SK-N-SH (cell line): ENCODE measurements at regions not wholly inside any gene's neighbourhood (a gene's known extent, or its start where the extent isn't known, plus 50 kb on each side); places are given as distances from the start of the nearest gene placed in this dataset.

ENCODE experiments used
- CTCF ChIA-PET: fragments of 300-600, 350-600 bp; formaldehyde crosslinking; extraction: SDS; loops from one replicate; lab custom pipeline; 2021; lab: Yijun Ruan, JAX
- POLR2A ChIA-PET: fragments of 350-600 bp; sonication (Branson Sonifier 250); formaldehyde crosslinking; extraction: SDS; loops from one replicate; lab custom pipeline; 2020; ENCODE audit warnings: antibody characterized with exemption, inconsistent platforms; lab: Yijun Ruan, JAX
- DNase-seq: peaks from one replicate; pipeline ENCODE4 v3.0.0; 2012
- H2AFZ ChIP-seq: fragments of 200-600 bp; sonication (generic); 2 replicates; pipeline ENCODE4 v1.8.1; 2016; ENCODE audit warnings: antibody characterized with exemption, mild to moderate bottlenecking, low read depth
- H3F3A ChIP-seq: fragments of 200-600 bp; sonication (generic); replicated peaks from 2 replicates; pipeline ENCODE3; 2016; ENCODE audit warnings: antibody characterized with exemption, mild to moderate bottlenecking; ENCODE audit not compliant: insufficient read depth
- H3K27ac ChIP-seq, 2 experiments: fragments of 200-500 bp in 1 of 2; fragments of 200-600 bp in 1 of 2; sonication (Bioruptor generic) in 1 of 2; sonication (generic), shearing (Covaris generic) in 1 of 2; 2 replicates each; pipeline versions ENCODE4 v1.5.1 to v1.6.1; 2014 to 2016; ENCODE audit warnings: low read depth in 2 of 2, inconsistent platforms in 1 of 2, low read length in 1 of 2, mild to moderate bottlenecking in 1 of 2, mixed read lengths in 1 of 2
- H3K27me3 ChIP-seq: fragments of 200-600 bp; sonication (generic), shearing (Covaris generic); 2 replicates; pipeline ENCODE4 v1.6.1; 2016; ENCODE audit warnings: mixed run types; ENCODE audit not compliant: insufficient read depth
- H3K36me3 ChIP-seq, 2 experiments: fragments of 200-500 bp in 1 of 2; fragments of 200-600 bp in 1 of 2; sonication (Bioruptor generic) in 1 of 2; sonication (generic) in 1 of 2; replicated peaks in 1 of 2; 2 replicates each; pipeline versions ENCODE3 to v1.5.1; 2014 to 2016; ENCODE audit warnings: low read length in 1 of 2, mild to moderate bottlenecking in 1 of 2; ENCODE audit not compliant: insufficient read depth in 2 of 2, control insufficient read depth in 1 of 2
- H3K4me1 ChIP-seq, 2 experiments: fragments of 200-500 bp in 1 of 2; fragments of 200-600 bp in 1 of 2; sonication (Bioruptor generic) in 1 of 2; sonication (generic), shearing (Covaris generic) in 1 of 2; 2 replicates each; pipeline versions ENCODE4 v1.5.1 to v1.6.1; 2014 to 2016; ENCODE audit warnings: low read depth in 1 of 2, low read length in 1 of 2, mixed run types in 1 of 2; ENCODE audit not compliant: insufficient read depth in 2 of 2, control insufficient read depth in 1 of 2
- H3K4me2 ChIP-seq: fragments of 200-600 bp; sonication (generic), shearing (Covaris generic); 2 replicates; pipeline ENCODE4 v1.6.1; 2017; ENCODE audit warnings: mixed run types
- H3K4me3 ChIP-seq, 2 experiments: fragments of 200-500 bp in 1 of 2; fragments of 200-600 bp in 1 of 2; sonication (Bioruptor generic) in 1 of 2; sonication (generic), shearing (Covaris generic) in 1 of 2; 2 replicates each; pipeline versions ENCODE4 v1.5.1 to v1.8.1; 2014 to 2016; ENCODE audit warnings: low read depth in 2 of 2, inconsistent platforms in 1 of 2, low read length in 1 of 2, mild to moderate bottlenecking in 1 of 2, mixed read lengths in 1 of 2, moderate library complexity in 1 of 2
- H3K79me2 ChIP-seq: fragments of 200-600 bp; sonication (generic); 2 replicates; pipeline ENCODE4 v1.8.1; 2017; ENCODE audit warnings: mild to moderate bottlenecking; ENCODE audit not compliant: insufficient read depth
- H3K9ac ChIP-seq: fragments of 200-600 bp; sonication (generic); 2 replicates; pipeline ENCODE4 v1.6.1; 2017; ENCODE audit warnings: mixed run types
- H3K9me2 ChIP-seq: fragments of 200-600 bp; sonication (generic); 2 replicates; pipeline ENCODE4 v1.6.1; 2017; ENCODE audit warnings: mixed run types
- H3K9me3 ChIP-seq: fragments of 200-600 bp; sonication (generic); 2 replicates; pipeline ENCODE4 v1.6.1; 2017; ENCODE audit warnings: mixed run types, mild to moderate bottlenecking, moderate library complexity
- H4K20me1 ChIP-seq: fragments of 200-600 bp; sonication (generic); 2 replicates; pipeline ENCODE4 v1.6.1; 2017; ENCODE audit warnings: mild to moderate bottlenecking, mixed run types; ENCODE audit not compliant: insufficient read depth
- CHD2 ChIP-seq: fragments of 150-350 bp; IDR thresholded peaks from 2 replicates; pipeline ENCODE4 v1.6.1; 2018; ENCODE audit warnings: low read length; ENCODE audit not compliant: partially characterized antibody
- ELF1 ChIP-seq: IDR thresholded peaks from 2 replicates; pipeline ENCODE4 v1.4.0; 2012
- FOSL2 ChIP-seq: IDR thresholded peaks from 2 replicates; pipeline ENCODE4 v1.4.0; 2012; ENCODE audit warnings: low read depth, mild to moderate bottlenecking, moderate library complexity, borderline replicate concordance
- FOXJ3 ChIP-seq: sonication (generic); formaldehyde crosslinking; IDR thresholded peaks from 2 replicates; pipeline ENCODE4 v1.5.1; 2020; ENCODE audit warnings: mild to moderate bottlenecking, missing genetic modification reagents
- GABPA ChIP-seq: IDR thresholded peaks from 2 replicates; pipeline ENCODE4 v1.4.0; 2012; ENCODE audit warnings: low read depth, mild to moderate bottlenecking
- MEF2A ChIP-seq: IDR thresholded peaks from 2 replicates; pipeline ENCODE4 v1.4.0; 2012; ENCODE audit warnings: low read depth, borderline replicate concordance
- MXI1 ChIP-seq: IDR thresholded peaks from 2 replicates; pipeline ENCODE4 v1.6.1; 2012; ENCODE audit warnings: mild to moderate bottlenecking, low read depth, low read length, improper control_type of control experiment
- RCOR1 ChIP-seq: fragments of 150-350 bp; IDR thresholded peaks from 2 replicates; pipeline ENCODE4 v1.6.1; 2017; ENCODE audit warnings: antibody characterized with exemption, low read length
- RXRA ChIP-seq: IDR thresholded peaks from 2 replicates; pipeline ENCODE4 v1.4.0; 2012; ENCODE audit warnings: low read depth, mild to moderate bottlenecking, borderline replicate concordance
- SMC3 ChIP-seq: IDR thresholded peaks from 2 replicates; pipeline ENCODE4 v1.6.1; 2012; ENCODE audit warnings: low read depth, low read length, improper control_type of control experiment
- TAF1 ChIP-seq: IDR thresholded peaks from 2 replicates; pipeline ENCODE4 v1.6.1; 2012; ENCODE audit warnings: low read depth, mild to moderate bottlenecking, low read length, moderate library complexity, borderline replicate concordance
- TEAD4 ChIP-seq: IDR thresholded peaks from 2 replicates; pipeline ENCODE4 v1.4.0; 2012; ENCODE audit warnings: mild to moderate bottlenecking, borderline replicate concordance; ENCODE audit not compliant: insufficient read depth
- YY1 ChIP-seq: IDR thresholded peaks from 2 replicates; pipeline ENCODE4 v1.4.0; 2012; ENCODE audit warnings: low read depth, mild to moderate bottlenecking
- WGBS: methylation state at CpG from one replicate; pipeline ENCODE4 v1.1.6; 2017; ENCODE audit warnings: low lambda C conversion rate; 5-methylcytosine and 5-hydroxymethylcytosine counted together
- TF ChIP-seq, protein P1 (sequence below): fragments of 150-350 bp; IDR thresholded peaks from 2 replicates; pipeline ENCODE4 v1.6.1; 2017; ENCODE audit warnings: antibody characterized with exemption, low read length, low read depth, borderline replicate concordance
- TF ChIP-seq, protein P2 (sequence below): fragments of 200-600 bp; sonication (generic); IDR thresholded peaks from 2 replicates; pipeline ENCODE4 v1.6.1; 2017; ENCODE audit warnings: antibody characterized with exemption, mild to moderate bottlenecking, moderate library complexity
- TF ChIP-seq, protein P3 (sequence below): IDR thresholded peaks from 2 replicates; pipeline ENCODE4; 2012
- TF ChIP-seq, protein P4 (sequence below): IDR thresholded peaks from 2 replicates; pipeline ENCODE4 v1.4.0; 2012; ENCODE audit warnings: low read depth, borderline replicate concordance

DNA sequence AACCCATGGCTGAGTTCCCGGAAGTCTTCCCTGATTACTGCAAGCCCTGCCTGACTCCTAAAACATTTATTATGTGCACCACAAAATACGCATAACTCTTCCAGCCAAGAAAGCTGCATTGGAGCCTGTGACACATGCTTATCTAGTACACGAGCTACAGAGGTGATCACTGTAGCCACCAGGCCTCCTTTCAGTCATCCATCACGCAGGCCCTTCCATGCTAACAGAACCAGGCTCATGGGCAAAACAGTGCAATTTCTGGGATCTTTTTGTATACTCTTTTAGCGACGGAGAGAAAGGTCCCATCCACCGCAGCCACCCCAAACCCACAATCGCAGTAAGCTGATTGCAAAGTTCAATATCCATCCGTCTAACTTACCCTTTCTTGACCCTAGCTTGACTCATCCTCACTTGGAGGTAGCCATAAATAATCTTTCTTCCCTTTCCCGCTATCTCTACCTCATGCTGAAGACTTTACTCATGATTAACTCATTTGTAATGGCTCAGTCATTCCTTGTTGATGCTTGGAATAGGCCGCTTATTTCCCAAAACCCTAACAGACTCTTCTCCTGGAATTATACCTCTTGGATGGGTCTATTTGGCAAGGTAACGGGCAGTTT lies 1203.5 kb downstream of the TYW1 start:
- H3K36me3 ChIP-seq: no peaks in the 10 kb centered on the region
- H3K9me3 ChIP-seq: no peaks in the 10 kb centered on the region
- H3F3A ChIP-seq: no peaks in the 10 kb centered on the region
- H3K9me2 ChIP-seq: no peaks in the 10 kb centered on the region
- CTCF ChIA-PET: interaction anchor here (0.5 to 1.4 kb wide), 2 partner anchors 673 to 822 kb away, joined by 3 to 4 read pairs; no protein-coding TSS in a partner anchor
- no peak overlapping the region for H3K27ac ChIP-seq
- no peak for DNase-seq
- no peak overlapping the region for H2AFZ ChIP-seq
- no peak overlapping the region for H3K4me2 ChIP-seq
- no peaks in the 10 kb centered on the region for H4K20me1 ChIP-seq
- no peak overlapping the region for H3K9ac ChIP-seq
- H3K27me3 ChIP-seq: no peaks in the 10 kb centered on the region
- no peaks in the 10 kb centered on the region for H3K79me2 ChIP-seq
- 55% methylated on average over 12 of the region's 12 CpGs for WGBS
- TF ChIP-seq RXRA (no peak), FOSL2 (no peak), MEF2A (no peak), YY1 (no peak), SMC3 (no peak), FOXJ3 (CRISPR knock-in tag) (no peak), TEAD4 (no peak)
- TF ChIP-seq, protein P1, sequence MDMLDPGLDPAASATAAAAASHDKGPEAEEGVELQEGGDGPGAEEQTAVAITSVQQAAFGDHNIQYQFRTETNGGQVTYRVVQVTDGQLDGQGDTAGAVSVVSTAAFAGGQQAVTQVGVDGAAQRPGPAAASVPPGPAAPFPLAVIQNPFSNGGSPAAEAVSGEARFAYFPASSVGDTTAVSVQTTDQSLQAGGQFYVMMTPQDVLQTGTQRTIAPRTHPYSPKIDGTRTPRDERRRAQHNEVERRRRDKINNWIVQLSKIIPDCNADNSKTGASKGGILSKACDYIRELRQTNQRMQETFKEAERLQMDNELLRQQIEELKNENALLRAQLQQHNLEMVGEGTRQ: no peak
- POLR2A ChIA-PET: no interaction called here
- no peaks in the 10 kb centered on the region for H3K4me1 ChIP-seq
- no peak overlapping the region for H3K4me3 ChIP-seq

DNA sequence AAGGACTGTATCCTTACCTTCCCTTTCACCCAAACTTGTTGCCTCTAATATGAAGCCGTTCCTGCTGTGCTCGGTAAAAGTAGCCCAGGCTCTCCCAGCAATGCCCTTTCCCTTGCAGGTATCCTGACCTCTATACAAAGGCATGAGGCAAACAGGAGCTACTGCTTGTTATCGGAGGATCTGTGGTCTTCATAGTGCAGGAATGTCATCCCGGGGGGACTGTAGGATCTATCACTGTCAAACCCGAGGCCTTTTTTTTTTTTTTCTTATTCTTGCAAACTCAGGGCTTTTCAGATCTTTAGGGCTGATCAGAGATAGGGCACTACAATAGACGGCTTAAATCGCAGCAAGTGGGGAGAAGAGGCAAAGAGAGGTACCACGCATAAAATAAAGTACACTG lies 1206.6 kb downstream of the TYW1 start:
- Histone ChIP-seq H3F3A (no peaks in the 10 kb centered on the region), H3K4me3 (no peak overlapping the region), H3K79me2 (no peaks in the 10 kb centered on the region), H3K9me3 (no peaks in the 10 kb centered on the region), H3K9me2 (no peaks in the 10 kb centered on the region), H3K27ac (no peak overlapping the region), H4K20me1 (no peaks in the 10 kb centered on the region), H3K4me2 (no peak overlapping the region), H3K4me1 (no peaks in the 10 kb centered on the region), H3K9ac (no peak overlapping the region), H3K36me3 (no peaks in the 10 kb centered on the region), H2AFZ (no peak overlapping the region), H3K27me3 (no peaks in the 10 kb centered on the region)
- CTCF ChIA-PET: interaction anchor here (1.0 to 1.2 kb wide), 2 partner anchors 16 to 832 kb away, joined by 3 read pairs; no protein-coding TSS in a partner anchor
- POLR2A ChIA-PET: no interaction called here
- TF ChIP-seq MXI1 (no peak), TAF1 (no peak), GABPA (no peak), YY1 (no peak), ELF1 (no peak), TEAD4 (no peak), RCOR1 (no peak), CHD2 (no peak), RXRA (no peak)
- TF ChIP-seq, protein P2, sequence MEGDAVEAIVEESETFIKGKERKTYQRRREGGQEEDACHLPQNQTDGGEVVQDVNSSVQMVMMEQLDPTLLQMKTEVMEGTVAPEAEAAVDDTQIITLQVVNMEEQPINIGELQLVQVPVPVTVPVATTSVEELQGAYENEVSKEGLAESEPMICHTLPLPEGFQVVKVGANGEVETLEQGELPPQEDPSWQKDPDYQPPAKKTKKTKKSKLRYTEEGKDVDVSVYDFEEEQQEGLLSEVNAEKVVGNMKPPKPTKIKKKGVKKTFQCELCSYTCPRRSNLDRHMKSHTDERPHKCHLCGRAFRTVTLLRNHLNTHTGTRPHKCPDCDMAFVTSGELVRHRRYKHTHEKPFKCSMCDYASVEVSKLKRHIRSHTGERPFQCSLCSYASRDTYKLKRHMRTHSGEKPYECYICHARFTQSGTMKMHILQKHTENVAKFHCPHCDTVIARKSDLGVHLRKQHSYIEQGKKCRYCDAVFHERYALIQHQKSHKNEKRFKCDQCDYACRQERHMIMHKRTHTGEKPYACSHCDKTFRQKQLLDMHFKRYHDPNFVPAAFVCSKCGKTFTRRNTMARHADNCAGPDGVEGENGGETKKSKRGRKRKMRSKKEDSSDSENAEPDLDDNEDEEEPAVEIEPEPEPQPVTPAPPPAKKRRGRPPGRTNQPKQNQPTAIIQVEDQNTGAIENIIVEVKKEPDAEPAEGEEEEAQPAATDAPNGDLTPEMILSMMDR: no peak
- TF ChIP-seq, protein P3, sequence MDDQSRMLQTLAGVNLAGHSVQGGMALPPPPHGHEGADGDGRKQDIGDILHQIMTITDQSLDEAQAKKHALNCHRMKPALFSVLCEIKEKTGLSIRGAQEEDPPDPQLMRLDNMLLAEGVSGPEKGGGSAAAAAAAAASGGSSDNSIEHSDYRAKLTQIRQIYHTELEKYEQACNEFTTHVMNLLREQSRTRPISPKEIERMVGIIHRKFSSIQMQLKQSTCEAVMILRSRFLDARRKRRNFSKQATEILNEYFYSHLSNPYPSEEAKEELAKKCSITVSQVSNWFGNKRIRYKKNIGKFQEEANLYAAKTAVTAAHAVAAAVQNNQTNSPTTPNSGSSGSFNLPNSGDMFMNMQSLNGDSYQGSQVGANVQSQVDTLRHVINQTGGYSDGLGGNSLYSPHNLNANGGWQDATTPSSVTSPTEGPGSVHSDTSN: no peak
- TF ChIP-seq, protein P4, sequence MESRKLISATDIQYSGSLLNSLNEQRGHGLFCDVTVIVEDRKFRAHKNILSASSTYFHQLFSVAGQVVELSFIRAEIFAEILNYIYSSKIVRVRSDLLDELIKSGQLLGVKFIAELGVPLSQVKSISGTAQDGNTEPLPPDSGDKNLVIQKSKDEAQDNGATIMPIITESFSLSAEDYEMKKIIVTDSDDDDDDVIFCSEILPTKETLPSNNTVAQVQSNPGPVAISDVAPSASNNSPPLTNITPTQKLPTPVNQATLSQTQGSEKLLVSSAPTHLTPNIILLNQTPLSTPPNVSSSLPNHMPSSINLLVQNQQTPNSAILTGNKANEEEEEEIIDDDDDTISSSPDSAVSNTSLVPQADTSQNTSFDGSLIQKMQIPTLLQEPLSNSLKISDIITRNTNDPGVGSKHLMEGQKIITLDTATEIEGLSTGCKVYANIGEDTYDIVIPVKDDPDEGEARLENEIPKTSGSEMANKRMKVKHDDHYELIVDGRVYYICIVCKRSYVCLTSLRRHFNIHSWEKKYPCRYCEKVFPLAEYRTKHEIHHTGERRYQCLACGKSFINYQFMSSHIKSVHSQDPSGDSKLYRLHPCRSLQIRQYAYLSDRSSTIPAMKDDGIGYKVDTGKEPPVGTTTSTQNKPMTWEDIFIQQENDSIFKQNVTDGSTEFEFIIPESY: no peak
- DNase-seq: no peak
- 58% methylated on average over 8 of the region's 8 CpGs for WGBS
